Mucosa of descending colon (tissue), 3 donors: ENCODE measurements at regions not wholly inside any gene's neighbourhood (a gene's known extent, or its start where the extent isn't known, plus 50 kb on each side); places are given as distances from the start of the nearest gene placed in this dataset.

Experiments used
- ATAC-seq: fragments of 200-7000 bp; cut with Tn5 transposase; one replicate; pipeline ENCODE4 v1.9.1; 2020; ENCODE audit warnings: mild to moderate bottlenecking, moderate library complexity
- DNase-seq, 3 donors: peaks; one replicate each; pipeline ENCODE4 v3.0.0-alpha.2; 2020
- H3K36me3 ChIP-seq: fragments of 200-600 bp; one replicate; pipeline ENCODE4 v1.8.0; 2021; ENCODE audit warnings: low read depth, mild to moderate bottlenecking
- H3K4me1 ChIP-seq: fragments of 200-600 bp; one replicate; pipeline ENCODE4 v1.8.0; 2021; ENCODE audit warnings: low read depth, mild to moderate bottlenecking
- H3K4me3 ChIP-seq: fragments of 200-600 bp; one replicate; pipeline ENCODE4 v1.8.0; 2021; ENCODE audit warnings: mild to moderate bottlenecking
- H3K9me3 ChIP-seq: fragments of 200-600 bp; one replicate; pipeline ENCODE4 v1.8.0; 2021; ENCODE audit warnings: mild to moderate bottlenecking
- CTCF ChIP-seq: fragments of 200-600 bp; IDR thresholded peaks from one replicate; pipeline ENCODE4 v1.8.0; 2022; ENCODE audit warnings: antibody characterized with exemption, mild to moderate bottlenecking
- intact Hi-C, 2 donors: fragments of 100-400 bp; cut with DNase I in 1 of 2; cut with micrococcal nuclease in 1 of 2; formaldehyde crosslinking; loops; one replicate each; pipeline versions ENCODE4 v1.11.0 to v1.11.1; 2022; cut with DNase I, micrococcal nuclease
- donor health status: DM: no; HTN: no; CAD: no; lungs with moderate emphysema.
- donor health status: DM: no; HTN: no; CAD: no.
- donor health status: DM: no; HTN: yes; CAD: no.

GRCh38 chr18:42649331-42650035, 466.0 kb downstream of the RIT2 start:
- TF ChIP-seq CTCF, result no peak
- H3K36me3 ChIP-seq, result no peaks in the 10 kb centered on the region
- intact Hi-C loops, result no loop called here
- no peaks in the 10 kb centered on the region for H3K4me1 ChIP-seq
- H3K9me3 ChIP-seq, result peaks cover 3% of the 10 kb centered on the region
- DNase-seq, result no peak
- no peak overlapping the region for H3K4me3 ChIP-seq
- ATAC-seq, result no peak

- H3K4me3 ChIP-seq, result no peak overlapping the region
- DNase-seq (no peak), ATAC-seq (no peak)
- TF ChIP-seq CTCF, result no peak
- H3K4me1 ChIP-seq, result no peaks in the 10 kb centered on the region
- peaks cover 3% of the 10 kb centered on the region for H3K9me3 ChIP-seq
- H3K36me3 ChIP-seq, result no peaks in the 10 kb centered on the region
- intact Hi-C loops, result no loop called here
Measured at GRCh38 chr18:42654556-42654955, 460.9 kb downstream of the RIT2 start.

GRCh38 chr18:42657551-42657950, 457.9 kb downstream of the RIT2 start:
- ATAC-seq, result no peak

GRCh38 chr18:42658171-42658570, 457.3 kb downstream of the RIT2 start:
- no peaks in the 10 kb centered on the region for H3K9me3 ChIP-seq
- no peak for TF ChIP-seq CTCF
- H3K4me1 ChIP-seq, result no peaks in the 10 kb centered on the region
- intact Hi-C loops, result no loop called here
- no peak for DNase-seq
- no peak for ATAC-seq
- no peaks in the 10 kb centered on the region for H3K36me3 ChIP-seq
- H3K4me3 ChIP-seq, result no peak overlapping the region

More at GRCh38 chr18:42657551-42657950, 457.9 kb downstream of the RIT2 start:
- Histone ChIP-seq H3K4me3 (no peak overlapping the region), H3K4me1 (no peaks in the 10 kb centered on the region), H3K9me3 (peaks cover 3% of the 10 kb centered on the region), H3K36me3 (no peaks in the 10 kb centered on the region)
- intact Hi-C loops, result no loop called here
- DNase-seq, result no peak
- TF ChIP-seq CTCF, result no peak

- no peaks in the 10 kb centered on the region for H3K36me3 ChIP-seq
- H3K9me3 ChIP-seq, result no peaks in the 10 kb centered on the region
- H3K4me1 ChIP-seq, result no peaks in the 10 kb centered on the region
- ATAC-seq (no peak), DNase-seq (no peak)
- no peak overlapping the region for H3K4me3 ChIP-seq
- no peak for TF ChIP-seq CTCF
- intact Hi-C loops, result no loop called here
Measured at GRCh38 chr18:42659187-42659586, 456.3 kb downstream of the RIT2 start.

- intact Hi-C loops, result no loop called here
- no peak for ATAC-seq
- TF ChIP-seq CTCF, result no peak
Measured at GRCh38 chr18:42670860-42671259, 444.6 kb downstream of the RIT2 start.

More at GRCh38 chr18:42670860-42671259, 444.6 kb downstream of the RIT2 start:
- Histone ChIP-seq H3K4me1 (no peaks in the 10 kb centered on the region), H3K4me3 (no peak overlapping the region), H3K36me3 (no peaks in the 10 kb centered on the region), H3K9me3 (no peaks in the 10 kb centered on the region)
- DNase-seq, result no peak
